GM12875 (cell line): ENCODE measurements at regions not wholly inside any gene's neighbourhood (a gene's known extent, or its start where the extent isn't known, plus 50 kb on each side); places are given as distances from the start of the nearest gene placed in this dataset.

Experiments
- H3K4me3 ChIP-seq: one replicate; pipeline ENCODE4 v1.5.1; 2011; ENCODE audit warnings: low read depth, low read length, control low read depth
- CTCF ChIP-seq: IDR thresholded peaks from 2 replicates; pipeline ENCODE4 v1.5.1; 2011; ENCODE audit warnings: low read depth, mild to moderate bottlenecking, control low read depth, inconsistent platforms, low read length, moderate library complexity, borderline replicate concordance; ENCODE audit not compliant: insufficient read depth

GRCh38 chr5:67364381-67364970, 167.9 kb upstream of the CD180 start:
- H3K4me3 ChIP-seq, result no peak overlapping the region
- TF ChIP-seq CTCF, result no peak

- no peak overlapping the region for H3K4me3 ChIP-seq
- TF ChIP-seq CTCF, result no peak
These were observed 167.4 kb upstream of the CD180 start for GRCh38 chr5:67363963-67364362.

GRCh38 chr5:67363180-67363709, 166.6 kb upstream of the CD180 start:
- no peak overlapping the region for H3K4me3 ChIP-seq
- TF ChIP-seq CTCF, result no peak

GRCh38 chr5:67361932-67362729, 165.5 kb upstream of the CD180 start:
- no peak for TF ChIP-seq CTCF

GRCh38 chr5:67360047-67360446, 163.4 kb upstream of the CD180 start:
- no peak overlapping the region for H3K4me3 ChIP-seq
- no peak for TF ChIP-seq CTCF

More at GRCh38 chr5:67361932-67362729, 165.5 kb upstream of the CD180 start:
- H3K4me3 ChIP-seq, result no peak overlapping the region

- H3K4me3 ChIP-seq, result no peak overlapping the region
- no peak for TF ChIP-seq CTCF
These were observed 161.6 kb upstream of the CD180 start for GRCh38 chr5:67358186-67358585.
